HG03575 (cell line): ENCODE measurements at regions not wholly inside any gene's neighbourhood (a gene's known extent, or its start where the extent isn't known, plus 50 kb on each side); places are given as distances from the start of the nearest gene placed in this dataset.

Source experiments
- ATAC-seq: cut with Tn5 transposase; IDR thresholded peaks from one replicate; pipeline ENCODE4 v1.9.1; 2021; ENCODE audit not compliant: unreplicated experiment, insufficient number of reproducible peaks, low FRiP score; ENCODE audit errors: extremely low read depth

DNA sequence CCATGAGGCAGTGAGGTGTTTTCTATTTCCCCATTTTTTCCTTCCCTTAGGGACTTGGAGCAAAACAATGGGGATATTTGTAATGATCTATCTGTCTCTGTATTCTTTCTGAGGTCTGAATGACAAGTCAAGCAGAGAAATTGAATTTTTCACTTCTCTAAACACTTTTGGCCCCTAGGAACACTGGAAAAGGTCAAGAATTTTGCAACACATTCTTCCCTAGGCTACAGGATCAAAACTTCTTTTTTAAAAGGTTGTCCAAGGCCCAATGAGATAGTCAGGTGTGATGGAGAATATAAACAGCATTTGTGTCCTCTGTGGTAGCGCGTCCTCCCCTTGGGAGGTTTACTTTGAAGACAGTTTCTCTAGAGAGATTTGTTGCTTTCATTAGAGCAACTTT lies 620.5 kb downstream of the TLR4 start:
- no peak for ATAC-seq

- no peak for ATAC-seq
Measured at GRCh38 chr9:118325757-118326156, 621.6 kb downstream of the TLR4 start.

GRCh38 chr9:118326326-118326725 lies 622.1 kb downstream of the TLR4 start:
- no peak for ATAC-seq

DNA sequence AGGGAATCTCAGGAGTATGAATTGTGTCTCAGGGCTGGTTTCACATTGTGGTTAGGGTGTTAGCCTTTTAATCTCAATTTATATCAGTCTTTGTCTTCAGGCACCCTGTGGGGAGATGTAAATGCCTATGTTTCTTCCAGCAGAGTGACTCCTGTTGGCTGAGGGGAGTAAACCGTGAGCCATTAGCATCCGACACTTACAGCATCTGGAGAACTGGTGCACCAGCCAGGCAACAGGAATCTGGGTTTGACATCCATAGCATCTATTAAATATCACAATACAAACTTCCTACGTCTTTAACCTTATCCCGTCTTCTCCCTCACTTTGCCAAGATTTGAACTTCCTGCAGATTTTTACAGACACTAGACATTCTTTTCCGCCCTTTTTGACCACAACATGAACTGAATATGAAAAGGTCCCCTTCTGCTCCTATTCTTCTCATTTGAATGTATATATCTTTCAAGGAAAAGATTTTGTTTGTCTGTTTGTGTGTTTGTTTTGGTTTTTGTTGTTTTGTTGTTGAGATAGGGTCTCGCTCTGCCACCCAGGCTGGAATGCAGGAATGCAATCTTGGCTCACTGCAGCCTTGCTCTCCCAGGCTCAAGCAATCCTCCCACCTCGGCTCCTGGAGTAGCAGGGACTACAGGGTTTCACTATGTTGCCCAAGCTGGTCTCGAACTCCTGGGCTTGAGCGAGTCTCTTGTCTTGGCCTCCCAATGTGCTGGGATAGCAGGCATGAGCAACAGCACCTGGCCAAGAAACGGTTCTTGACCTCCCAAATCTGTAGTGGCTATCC lies 626.2 kb downstream of the TLR4 start:
- ATAC-seq = no peak

DNA sequence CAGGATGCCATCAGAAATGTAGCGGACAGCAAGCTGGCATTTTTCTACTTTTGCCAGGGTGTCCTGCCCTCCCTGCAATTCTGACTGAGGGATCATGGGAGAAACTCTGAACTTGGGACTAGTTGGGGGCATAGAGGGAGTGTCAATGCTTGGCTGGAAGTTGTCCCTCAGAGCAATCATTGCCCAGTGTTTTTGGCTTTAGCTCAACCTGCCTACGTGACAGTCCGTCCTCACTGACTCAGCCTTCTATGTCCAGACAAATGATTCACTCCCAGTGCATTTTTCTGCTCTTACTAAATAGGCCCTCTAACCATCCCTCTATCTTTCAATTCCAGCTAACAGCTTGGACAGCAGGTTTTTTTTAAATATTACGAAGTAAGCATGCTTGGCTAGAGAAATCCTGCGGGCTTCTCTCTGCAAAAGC lies 627.4 kb downstream of the TLR4 start:
- no peak for ATAC-seq

DNA sequence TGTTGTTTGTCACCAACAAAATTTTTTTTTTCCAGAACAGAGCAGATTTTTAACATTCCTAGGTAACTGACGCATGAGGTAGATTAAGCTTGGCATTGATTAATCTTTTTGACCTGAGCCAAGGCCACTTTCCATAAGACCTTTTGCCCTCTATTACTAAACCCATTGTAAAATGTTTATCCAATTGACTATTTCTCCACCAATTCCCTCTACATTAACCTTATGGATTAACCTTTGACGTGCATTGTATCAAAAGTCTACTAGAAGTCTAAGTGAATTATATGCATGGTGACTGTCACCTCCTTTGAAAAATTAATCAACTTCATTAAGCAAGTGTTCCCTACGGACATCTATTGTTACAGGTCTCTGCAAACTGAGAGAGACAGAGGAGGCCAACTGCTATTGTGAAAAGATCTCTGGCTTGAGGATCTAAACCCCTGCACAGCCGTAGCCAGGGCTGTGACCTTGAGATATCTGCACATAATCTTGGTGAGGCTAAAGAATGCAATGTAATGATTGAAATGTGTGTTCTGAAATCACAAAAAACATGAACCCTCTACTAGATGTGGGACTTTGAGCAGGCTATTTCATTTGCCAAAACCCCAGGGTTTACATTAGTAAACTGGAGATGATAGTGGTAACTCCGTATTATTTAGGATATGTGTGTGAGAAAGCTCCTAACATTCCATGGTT lies 632.2 kb downstream of the TLR4 start:
- ATAC-seq = no peak

GRCh38 chr9:118336943-118337330 lies 632.7 kb downstream of the TLR4 start:
- no peak for ATAC-seq

DNA sequence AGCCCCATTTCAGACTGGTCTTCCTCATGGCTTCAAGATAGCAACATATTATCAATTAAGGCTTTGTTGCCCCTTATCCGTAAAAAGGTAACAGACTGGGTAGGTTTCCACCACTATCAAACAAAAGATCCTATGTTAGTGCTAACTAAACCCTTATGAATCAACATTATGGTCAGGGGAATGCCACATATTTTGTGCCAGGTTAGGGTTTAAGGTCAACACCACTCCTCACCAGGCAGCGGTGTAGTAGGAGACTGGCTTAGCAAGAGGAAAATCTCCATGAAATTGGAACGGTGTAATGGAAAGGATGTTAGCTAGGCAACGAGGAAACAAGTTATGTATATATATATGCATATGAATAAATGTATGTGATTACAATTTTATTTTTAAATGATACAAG lies 655.8 kb downstream of the TLR4 start:
- no peak for ATAC-seq

GRCh38 chr9:118362123-118362522 lies 657.9 kb downstream of the TLR4 start:
- no peak for ATAC-seq

- no peak for ATAC-seq
Measured at GRCh38 chr9:118362596-118362995, 658.4 kb downstream of the TLR4 start.

DNA sequence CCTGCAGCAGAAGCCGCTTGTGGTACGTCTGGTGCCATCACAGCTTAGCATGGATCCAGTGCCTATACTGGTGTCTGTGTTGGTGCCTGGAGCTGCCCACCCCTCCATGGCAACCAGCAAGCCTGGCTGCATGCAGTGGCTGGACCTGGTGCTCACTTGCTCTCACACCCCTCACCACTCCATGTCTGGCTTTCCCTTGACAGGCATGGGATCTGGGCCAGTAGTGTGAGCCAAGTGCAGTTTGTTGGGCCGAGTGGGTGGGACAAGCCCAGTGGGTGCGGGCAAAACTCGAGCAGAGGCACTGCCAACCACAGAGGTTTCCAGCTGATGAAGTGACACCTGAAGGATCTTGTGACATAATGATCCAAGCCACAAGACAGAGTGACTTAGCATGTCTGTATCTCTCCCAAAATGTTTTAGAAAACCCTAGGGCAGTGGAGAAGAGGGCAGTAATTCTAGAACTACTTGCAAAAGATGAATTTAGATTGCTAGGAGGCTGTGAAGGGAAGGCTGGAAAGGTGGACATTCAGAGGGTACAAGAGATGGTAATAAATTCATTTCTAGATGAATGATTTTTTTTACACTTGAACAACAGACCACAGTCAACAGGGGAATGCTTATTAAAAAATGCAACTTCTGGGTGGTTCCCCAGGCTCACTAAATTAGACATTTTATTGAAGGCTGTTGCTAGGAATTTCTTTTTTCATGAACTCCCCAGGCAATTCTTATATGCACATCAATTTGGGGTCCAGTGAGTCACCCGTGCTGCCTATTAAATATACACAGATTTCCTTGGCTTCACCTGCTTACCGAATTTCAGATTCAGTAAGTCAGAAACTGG lies 660.3 kb downstream of the TLR4 start:
- ATAC-seq = no peak

- no peak for ATAC-seq
Measured at GRCh38 chr9:118366228-118366627, 662.0 kb downstream of the TLR4 start.

DNA sequence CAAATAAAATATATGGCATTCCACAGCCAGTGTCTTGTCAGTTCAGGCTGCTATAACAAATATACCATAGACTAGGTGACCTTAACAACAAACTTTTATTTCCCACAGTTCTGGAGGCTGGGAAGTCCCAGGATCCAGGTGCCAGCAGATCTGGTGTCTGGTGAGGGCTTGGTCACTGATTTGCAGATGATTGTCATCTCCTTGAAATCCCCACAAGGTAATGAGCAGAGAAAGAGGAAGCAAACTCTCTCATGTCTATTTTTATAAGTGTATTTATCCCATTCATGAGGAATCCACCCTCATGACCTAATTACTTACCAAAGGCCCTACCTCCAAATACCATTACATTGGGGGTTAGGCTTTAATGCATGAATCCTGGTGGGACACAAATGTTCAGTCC lies 663.2 kb downstream of the TLR4 start:
- no peak for ATAC-seq

DNA sequence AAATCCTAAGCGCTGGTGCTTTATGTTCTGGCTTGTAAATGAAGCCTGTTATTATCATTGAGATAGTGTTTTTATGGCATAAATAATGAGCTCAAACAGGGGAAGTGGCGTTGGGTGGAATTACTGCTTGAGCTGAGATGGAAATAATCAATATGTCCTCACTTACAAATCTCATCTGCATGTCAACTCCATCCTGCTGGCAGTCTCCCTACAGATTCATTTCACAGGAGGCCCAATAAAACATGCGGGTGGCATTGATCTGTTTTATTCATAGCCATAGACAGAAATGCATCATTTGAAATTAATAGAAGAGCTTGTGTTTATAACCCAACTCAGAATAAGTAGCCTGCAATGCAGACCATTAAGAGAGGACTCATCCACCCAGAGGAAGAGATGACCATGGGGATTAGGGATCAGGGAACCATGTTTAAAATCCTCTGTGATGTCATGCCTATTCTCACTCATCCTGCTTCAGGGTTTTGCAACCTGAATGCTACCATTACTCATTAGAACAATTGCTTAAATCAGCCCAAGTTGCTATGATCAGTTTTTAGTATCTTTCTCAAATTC lies 680.4 kb downstream of the TLR4 start:
- ATAC-seq = no peak

GRCh38 chr9:118395415-118395814 lies 691.2 kb downstream of the TLR4 start:
- ATAC-seq = no peak

GRCh38 chr9:118401546-118401945 lies 697.3 kb downstream of the TLR4 start:
- no peak for ATAC-seq

DNA sequence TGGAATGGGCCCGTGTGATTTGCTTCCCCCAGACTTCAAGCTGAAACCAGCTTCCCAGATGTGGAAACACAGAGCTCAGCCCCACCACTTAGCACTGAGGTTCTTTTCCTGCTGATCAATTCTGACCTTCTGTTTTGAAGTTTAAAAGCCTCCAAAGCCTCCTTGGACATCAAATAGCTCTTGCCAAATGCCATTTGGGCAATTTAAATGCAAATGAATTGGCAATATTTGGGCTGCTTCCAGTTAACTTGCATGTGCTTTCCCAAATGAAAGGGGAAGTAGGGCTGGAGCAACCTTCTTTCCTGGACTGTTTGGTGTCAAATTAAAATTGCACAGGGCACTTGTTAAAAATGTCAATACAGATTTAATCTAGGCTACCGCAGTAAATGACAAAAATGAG lies 710.5 kb downstream of the TLR4 start:
- no peak for ATAC-seq

DNA sequence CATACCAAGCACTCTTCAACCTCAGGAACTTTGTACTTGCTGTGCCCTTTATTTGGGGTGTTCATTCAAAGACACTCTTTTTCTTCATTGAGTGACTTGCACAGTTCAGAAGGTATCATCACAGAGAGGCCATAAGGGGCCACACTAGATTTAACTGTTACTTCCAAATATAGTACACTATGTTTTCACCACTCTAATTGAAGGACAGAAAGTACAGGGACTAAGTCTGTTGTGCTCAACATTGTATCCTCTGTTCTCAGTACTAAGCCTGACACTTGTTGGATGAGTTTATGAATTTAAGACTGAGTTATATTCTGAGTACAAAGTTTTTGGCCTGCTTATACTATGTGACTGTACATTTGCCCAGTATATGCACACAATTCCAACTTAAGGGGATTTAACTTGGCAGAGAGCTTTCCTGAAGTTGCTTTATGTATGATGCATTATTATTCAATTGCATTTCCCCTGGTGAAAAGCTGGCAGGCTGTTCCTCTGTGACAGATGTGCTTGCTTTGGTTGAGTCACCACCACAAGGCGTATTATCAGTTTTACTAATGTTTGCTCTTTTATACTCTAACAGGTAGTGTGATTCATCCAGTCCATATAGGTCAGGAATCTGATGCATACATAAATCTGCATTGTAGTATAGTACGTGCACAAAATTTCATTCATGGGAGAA lies 714.8 kb downstream of the TLR4 start:
- ATAC-seq = no peak

DNA sequence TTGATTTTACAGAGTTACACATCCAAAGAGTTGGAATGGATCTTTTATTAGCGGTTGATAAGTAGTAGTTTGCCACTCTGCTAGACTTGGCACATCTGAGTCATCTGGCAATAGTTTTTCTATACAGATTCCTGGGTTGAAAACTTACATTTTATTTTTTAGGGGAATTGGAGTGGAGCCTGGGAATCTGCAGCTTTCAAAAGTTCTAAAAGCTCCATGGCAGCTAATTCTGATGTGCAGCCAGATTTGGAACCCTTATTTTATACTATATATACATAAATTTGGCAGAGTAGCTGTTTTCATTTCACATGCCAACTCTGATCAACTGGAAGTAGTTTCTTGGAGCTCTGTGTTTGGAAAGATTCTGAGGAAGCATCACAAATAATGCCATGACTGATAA lies 715.5 kb downstream of the TLR4 start:
- no peak for ATAC-seq
